NCI-H2107 treated with DMSO at 0.1 percent for 48 hours (cell line): ENCODE measurements at regions not wholly inside any gene's neighbourhood (a gene's known extent, or its start where the extent isn't known, plus 50 kb on each side); places are given as distances from the start of the nearest gene placed in this dataset.
"Not testable (repeated sequence)": the region's sequence is repeated elsewhere in the genome, so short reads cannot be mapped to it uniquely, and the experiment has no call there.

Experiments used
- DNase-seq: peaks from one replicate; lab custom pipeline; 2025; ENCODE audit not compliant: unreplicated experiment; lab: John Stamatoyannopoulos, UW

DNA sequence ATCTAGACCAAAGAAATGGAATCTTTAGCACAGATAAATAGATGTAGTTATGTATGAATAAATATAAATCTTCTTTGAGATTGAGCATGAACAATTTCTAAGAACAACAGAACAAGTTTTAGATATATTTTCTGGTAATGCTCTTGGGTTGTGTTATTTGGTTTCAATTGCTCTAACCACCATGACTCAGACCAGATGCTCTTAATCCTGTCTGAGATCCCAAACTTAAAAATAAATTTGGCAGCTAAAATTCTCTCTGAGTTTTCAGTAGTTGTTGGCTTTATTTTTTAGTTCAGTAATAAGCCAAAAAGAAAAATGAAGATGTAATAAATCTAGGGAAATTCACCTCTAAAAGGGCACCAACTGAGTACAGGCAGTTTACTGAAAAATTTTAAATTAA lies 1693.4 kb downstream of the NCAM2 start:
- DNase-seq = no peak

DNA sequence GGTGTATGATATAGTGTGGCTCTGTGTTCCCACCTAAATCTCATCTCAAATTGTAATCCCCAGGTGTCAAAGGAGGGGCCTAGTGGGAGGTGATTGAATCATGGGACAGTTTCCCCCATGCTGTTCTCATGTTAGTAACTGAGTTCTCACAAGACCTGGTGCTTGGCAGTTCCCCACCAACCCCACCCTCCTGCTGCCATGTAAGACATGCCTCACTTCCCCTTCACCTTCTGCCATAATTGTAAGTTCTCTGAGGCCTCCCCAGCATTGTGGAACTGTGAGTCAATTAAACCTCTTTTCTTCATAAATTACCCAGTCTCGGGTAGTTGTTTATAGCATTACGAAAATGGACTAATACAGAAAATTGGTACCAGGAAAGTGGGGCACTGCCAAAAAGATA lies 1705.3 kb downstream of the NCAM2 start:
- DNase-seq = no peak

DNA sequence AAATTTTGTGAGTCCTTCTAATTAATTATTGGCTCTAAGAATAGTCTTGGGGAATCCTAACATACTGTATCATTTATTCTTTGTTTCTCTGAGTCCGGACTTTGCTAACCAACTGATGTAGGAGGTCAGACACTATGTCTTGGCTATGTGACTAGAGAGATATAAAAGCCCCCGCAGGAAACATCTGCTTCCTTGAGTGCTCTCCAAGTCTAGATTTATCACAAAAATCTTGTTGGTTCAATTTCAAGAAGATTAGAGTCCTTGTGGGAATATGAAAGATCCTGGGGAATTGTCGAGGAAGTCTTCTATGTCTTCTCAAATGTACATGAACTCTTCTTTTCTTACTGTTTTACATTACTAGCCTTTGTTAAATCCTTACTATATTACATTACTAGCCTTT lies 1712.5 kb downstream of the NCAM2 start:
- no peak for DNase-seq

DNA sequence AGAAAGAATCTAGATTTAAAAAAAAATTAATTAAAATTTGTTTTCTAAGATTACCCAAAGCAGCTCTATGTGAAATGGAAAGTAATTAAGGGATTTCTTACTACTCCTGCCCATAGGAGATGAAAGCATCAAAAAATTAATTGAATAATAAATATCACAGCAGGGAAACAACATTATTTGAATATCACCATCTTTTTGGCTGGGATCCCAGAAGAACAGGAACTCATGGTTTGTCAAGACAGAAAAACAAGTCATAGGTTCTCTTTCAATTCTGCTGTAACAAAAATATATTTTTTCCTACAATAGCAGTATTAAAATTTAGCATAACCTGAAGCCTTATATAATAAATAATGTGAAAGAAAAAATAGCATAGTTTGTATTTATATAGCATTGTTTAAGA lies 1713.4 kb downstream of the NCAM2 start:
- DNase-seq = no peak

DNA sequence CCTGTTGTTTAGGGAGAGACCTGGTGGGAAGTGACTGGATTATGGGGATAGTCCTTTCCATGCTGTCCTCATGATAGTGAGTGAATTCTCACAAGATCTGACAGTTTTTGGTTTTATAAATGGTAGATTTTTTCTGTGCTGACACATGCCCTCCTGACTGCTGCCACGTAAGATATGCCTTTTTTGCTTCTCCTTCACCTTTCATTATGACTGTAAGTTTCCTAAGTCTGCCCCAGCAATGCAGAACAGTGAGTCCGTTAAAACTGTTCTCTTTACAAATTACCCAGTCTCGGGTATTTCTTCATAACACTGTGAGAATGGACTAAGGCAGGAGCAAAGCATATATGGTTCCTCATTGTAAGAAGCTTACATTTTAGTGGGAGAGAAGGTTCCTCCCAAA lies 1727.2 kb downstream of the NCAM2 start:
- no peak for DNase-seq

DNA sequence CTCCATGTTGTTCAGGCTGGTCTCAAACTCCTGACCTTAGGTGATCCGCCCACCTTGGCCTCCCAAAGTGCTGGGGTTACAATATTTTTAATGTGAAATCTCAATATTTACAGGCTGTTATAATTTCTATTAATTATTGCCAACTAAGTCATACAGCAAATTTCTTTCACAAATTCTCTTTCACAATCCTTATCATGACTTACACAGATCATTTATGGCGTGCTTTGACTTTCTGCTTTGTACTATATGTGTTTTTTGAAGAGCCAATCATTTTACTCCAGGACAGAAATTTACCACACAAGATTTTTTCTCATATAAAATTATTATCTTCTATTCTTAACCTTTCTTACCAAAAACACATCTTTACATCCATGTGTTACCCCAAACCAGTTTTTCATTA lies 1729.9 kb downstream of the NCAM2 start:
- DNase-seq = no peak

DNA sequence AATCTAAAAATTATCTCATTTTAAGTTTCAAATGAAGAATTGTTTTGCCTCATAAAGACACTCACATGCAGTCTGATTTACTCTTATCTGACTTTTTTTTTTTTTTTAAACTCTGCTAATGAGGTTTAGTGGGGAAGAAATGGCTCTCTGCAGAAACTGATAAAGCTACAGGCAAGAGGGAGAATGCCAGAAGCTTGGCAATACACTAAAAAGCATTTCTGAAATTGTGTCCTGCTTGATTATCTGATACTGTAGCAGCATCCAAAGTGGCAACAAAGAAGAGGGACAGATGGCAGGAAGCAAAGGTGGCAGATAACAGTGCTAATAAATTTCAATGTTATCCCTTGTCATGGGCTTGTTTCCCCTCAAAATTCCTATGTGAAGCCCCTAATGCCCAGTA lies 1744.9 kb downstream of the NCAM2 start:
- DNase-seq = no peak

DNA sequence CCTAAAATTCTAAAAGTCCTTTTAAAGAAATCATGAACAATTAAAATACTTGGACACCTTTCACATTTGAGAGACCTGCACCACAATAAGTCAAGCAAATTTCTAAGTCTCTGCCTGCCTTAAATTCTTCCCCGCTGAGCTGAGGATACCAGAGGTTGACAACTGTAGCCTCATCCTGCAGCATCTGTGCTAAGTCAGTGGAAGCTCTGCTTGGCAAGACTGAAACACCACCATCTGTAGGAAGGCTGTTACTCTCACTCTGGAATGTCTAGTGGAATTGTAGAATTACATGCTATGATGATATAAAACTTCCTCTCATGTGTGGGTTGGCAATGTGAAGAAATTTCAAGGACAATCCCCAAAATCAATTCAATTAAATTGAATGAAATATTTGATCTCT lies 1756.5 kb downstream of the NCAM2 start:
- DNase-seq = no peak

DNA sequence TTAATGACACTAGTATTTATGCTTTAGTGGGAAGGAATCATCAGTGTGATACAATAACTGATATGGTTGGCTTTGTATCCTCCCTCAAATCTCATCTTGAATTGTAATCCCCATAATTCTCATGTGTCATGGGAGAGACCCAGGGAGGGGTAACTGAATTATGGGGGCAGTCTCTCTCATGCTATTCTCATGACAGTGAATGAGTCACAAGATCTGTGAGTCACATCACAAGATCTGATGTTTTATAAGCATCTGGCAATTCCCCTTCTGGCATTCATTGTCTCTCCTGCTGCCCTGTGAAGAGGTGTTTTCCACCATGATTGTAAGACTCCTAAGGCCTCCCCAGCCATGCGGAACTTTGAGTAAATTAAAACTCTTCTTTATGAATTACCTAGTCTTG lies 1760.3 kb downstream of the NCAM2 start:
- DNase-seq = no peak

DNA sequence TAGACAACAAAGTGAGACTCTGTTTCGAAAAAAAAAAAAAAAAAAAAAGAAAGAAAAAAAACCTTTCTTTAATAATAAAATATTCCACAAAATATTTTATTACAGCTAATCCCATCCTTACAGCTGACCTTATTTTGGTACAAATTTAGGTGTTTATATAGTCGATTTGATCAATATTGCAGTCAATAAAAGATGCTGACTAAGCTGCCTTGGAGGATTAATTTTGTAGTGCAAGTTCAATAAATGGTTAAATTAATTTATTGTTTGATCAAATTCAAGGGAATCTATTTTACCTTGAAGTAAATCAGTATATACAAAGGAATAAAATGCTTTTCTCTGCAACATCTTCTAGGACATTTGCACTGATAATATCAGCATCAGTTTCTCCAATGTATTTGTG lies 1764.3 kb downstream of the NCAM2 start:
- no peak for DNase-seq

DNA sequence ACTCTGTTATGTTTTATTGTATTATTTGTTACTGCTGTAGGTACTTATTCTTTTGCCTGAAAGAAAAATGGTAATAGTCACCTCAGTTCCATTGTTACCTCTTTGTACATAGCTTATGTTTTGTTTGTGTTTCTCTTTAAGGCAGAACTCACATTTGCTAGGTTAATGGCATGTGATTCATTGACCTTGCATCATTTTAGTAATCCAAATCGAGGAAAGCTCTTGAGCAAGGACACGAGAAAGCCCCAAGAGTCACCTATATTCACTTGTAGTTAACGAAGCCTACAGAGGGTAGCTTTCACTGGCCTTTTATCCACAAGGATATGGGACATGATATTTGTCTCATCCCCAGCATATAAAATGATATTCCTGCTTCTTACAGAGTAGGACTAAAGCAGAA lies 1765.2 kb downstream of the NCAM2 start:
- DNase-seq = no peak

DNA sequence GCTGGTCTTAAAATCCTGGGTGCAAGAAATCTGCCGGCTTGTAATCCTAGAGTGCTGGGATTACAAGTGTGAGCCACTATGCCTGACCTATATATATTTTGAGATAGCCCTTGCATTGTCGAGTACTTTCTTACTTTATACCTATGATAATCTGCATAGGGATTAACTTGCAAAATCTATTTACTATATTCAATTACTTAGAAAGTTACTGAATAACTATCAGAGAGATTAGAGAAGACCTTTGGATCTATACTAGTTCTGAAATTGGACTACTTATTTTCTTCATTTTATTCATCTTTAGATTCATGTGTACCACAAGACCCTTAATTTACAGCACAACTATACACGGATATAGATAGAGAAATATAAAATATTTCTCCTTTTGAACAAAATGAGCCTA lies 1766.0 kb downstream of the NCAM2 start:
- DNase-seq = no peak

DNA sequence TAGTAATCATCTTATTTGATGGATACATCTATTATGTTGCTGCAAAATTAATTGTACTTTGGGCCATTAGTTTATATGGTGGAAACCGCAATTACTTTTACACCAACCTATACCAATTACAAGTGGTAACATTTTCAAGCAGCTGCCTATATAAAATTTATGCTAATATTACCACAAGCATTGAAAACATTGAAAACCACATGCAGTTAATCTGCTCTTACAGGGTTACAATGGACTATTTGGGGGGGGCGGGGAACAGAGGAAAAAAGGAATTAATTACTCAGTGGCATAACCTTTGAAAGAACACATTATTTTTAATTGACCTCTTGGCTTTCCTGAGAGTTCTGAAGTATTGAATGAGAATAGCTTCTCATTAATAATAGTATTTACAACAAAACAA lies 1793.2 kb downstream of the NCAM2 start:
- DNase-seq = no peak

DNA sequence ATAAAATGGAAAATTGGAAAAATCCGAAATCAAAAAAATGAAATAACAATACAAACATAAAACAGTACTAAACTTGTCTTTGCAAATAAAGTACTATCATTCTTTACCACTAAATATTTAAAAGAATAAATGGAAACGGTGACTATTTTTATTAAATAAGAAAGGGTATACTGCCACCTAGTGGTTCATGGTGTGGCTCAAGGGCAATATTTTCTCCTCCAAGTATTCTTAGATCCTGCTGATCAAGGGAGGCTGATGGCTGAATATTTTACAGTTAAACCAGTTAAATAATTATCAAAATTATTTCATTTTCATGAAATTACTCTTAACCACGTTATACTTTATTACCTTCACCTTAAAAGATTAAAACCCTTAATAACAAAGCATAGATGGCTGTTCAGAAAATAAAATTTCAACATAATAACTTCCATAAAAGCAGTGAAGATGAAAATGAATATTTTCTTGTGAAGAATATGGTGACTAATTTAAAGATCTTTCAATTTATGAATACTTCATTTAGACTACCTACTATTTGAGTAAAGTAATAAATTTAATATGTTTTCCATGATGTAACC lies 1793.9 kb downstream of the NCAM2 start:
- peak; percentile 54 for DNase-seq

DNA sequence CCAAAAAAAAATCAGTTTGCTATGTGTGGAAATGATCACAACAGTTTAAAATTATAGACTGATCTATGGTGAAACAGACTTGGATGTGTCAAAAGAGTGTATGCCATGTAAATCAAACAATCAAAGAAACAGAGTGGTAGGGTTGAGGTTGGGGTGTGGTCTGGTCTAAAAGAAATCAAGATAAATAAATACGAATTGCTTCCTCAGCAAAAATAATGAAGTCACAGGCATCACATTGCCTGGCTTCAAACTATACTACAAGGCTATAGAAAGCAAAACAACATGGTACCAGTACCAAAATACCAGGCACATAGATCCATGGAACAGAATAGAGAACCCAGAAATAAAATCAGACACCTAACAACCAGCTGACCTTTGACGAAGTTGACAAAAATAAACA lies 1796.9 kb downstream of the NCAM2 start:
- no peak for DNase-seq

DNA sequence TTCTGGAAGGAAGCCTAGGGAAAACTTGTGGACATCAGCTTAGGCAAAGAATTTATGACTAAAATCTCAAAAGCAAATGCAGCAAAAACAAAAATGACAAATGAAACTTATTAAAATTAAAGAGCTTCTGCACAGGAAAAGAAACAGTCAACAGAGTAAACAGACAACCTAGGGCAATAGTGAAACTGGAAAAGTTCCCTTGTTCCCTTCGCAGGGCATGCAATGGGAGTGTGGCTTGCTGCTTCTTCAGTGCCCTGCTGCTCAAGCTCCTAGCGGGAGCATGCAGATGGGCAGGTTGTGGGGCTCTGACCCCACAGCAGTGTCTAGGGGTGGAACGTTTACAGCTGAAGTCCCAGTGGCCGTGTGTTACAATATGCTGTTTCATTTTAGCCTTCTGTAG lies 1797.4 kb downstream of the NCAM2 start:
- DNase-seq = no peak

DNA sequence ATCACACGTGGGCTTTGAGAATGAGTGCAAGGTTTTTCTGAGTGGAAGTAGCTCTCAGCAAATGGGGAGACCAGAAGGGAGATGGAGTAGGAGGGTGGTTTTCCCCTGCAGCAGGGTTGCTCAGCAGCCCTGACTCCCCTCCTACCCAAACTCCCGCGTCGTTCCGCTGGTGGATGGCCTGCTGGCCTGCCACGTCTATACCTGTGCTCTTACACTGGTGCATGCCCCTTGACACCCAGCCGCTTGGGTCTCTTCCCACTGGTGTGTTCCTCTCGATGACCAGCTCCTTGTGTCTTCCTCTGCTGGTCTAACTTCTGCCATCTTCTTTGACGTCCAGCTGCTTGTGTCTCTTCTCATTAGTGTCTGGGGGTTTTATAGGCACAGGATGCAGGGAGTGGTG lies 1797.9 kb downstream of the NCAM2 start:
- DNase-seq = no peak

DNA sequence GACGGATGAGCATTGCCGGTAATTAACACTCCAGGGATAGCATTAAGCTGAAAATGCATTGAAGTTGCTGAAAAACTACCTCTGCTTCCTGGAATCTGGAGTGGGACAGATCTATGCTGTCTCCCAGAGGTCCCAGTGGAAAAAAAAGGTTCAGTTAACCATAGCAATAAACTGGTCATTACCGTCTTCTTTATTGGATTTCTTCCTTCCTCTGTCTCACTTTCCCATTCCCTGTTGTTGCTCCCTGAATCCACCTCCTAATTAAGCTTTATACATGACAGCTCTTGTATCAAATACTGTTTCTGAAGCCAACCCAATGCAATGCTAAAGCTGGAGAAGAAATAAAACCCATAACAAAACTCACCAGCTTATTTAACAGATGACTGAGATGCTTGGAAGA lies 1805.9 kb downstream of the NCAM2 start:
- no peak for DNase-seq

DNA sequence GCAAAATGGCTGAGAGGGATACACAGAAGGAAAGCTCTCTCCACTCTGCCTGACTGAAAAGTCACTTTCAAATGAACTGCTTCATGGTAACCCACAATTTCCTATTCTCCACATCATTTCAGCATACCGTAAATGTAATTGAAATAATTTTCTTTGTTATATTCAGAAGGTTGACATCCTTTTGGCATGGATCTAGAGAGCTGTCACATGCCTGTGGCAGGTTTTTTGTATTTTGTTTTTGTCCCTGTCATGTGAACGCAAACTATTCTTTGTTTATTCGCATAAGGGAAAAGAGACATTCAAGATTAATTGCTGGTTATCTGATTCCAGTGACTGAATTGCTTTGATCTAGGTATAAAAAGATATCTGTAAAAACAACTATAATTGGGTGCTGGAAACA lies 1808.1 kb downstream of the NCAM2 start:
- no peak for DNase-seq

DNA sequence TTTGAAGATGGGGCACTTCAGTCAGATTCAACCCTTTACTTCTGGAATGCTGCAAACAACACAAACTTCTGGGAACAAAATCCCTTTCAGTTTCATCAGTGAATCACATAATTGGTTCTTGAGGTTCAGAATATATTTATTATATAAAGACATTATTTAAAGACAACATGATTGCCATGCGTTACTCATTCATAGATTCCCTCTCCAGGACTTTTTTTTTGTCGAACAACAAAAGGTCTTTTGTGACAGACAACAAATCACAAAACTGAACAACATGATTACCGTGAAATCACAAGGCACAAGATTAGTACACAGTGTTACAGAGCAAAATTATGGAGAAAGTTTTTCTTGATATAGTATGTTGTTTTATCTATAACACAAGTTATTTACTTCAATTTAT lies 1815.0 kb downstream of the NCAM2 start:
- no peak for DNase-seq

DNA sequence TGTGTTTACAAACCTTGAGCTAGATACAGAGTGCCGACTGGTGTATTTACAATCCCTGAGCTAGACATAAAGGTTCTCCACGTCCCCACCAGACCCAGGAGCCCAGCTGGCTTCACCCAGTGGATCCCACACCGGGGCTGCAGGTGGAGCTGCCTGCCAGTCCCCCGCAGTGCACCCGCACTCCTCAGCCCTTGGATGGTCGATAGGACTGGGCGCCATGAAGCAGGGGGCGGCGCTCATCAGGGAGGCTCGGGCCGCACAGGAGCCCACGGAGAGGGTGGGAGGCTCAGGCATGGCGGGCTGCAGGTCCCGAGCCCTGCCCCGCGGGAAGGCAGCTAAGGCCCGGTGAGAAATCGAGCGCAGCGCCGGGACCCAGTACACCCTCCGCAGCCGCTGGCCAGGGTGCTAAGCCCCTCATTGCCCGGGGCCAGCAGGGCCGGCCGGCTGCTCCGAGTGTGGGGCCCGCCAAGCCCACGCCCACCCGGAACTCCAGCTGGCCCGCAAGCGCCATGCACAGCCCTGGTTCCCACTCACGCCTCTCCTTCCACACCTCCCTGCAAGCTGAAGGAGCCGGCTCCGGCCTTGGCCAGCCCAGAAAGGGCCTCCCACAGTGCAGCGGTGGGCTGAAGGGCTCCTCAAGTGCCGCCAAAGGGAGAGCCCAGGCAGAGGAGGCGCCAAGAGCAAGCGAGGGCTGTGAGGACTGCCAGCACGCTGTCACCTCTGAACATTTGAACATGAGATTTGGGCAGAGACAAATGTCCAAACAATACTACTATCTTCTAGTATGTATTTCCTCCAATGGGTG lies 1820.7 kb downstream of the NCAM2 start:
- not testable (repeated sequence) for DNase-seq

DNA sequence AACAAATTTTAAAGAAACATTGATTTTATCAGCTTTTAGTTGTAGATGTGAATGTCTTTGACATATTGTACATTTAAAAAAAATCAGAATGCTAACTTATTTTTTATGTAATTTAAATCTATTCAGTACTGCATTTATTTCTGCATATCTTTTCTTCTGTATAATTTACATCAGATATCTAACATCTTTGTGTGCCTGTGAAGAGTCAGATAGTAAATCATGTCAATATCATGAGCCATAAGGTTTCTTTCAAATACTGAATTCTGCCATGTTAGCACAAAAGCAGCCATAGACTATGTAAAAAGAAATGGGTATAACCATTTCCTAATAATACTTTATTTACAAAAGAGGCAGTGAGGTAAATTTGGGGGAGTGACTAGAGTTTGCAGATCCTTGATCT lies 1829.2 kb downstream of the NCAM2 start:
- no peak for DNase-seq

DNA sequence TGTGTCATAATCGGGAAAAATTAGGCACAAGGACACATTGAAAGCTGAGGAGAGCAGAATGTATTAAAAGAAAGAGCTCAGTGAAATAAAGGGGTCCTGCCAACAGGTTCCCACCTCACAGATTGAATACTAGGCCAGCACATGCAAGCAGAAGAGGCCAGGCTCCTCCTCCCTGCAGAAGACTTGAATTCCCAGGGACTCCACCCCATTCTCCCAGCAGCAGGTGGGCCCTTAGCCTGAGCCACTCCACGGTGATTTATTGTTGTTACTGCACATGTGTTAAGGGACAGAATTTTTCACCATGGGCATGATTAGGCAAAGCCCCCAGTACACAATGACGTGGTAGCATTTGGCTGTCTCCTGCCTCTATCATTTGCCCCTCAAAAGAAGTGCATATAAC lies 1844.7 kb downstream of the NCAM2 start:
- DNase-seq = no peak
